SHP77 treated with DMSO at 0.1 percent for 48 hours (cell line): ENCODE measurements at regions not wholly inside any gene's neighbourhood (a gene's known extent, or its start where the extent isn't known, plus 50 kb on each side); places are given as distances from the start of the nearest gene placed in this dataset.

Experiments used
- DNase-seq: peaks from one replicate; lab custom pipeline; 2025; lab: John Stamatoyannopoulos, UW

DNA sequence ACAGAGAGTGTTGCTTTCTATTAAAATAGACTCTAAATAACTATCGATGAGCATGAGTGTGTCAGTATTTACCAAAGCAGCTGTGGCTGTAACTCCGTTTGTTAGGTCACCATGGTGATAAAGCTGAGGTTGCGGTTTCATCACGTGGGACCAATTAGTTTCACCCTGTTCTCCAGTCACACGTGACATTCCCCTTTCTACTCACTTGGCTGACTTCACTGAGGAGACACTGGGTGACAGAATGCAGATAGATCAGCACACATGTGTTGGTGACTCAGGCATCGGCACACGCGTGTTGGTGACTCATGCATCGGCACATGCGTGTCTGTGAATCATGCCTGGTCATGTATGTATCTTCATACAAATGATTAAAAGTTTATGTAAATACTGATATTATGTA lies 285.4 kb downstream of the THBS2 start:
- peak; percentile 28 for DNase-seq

DNA sequence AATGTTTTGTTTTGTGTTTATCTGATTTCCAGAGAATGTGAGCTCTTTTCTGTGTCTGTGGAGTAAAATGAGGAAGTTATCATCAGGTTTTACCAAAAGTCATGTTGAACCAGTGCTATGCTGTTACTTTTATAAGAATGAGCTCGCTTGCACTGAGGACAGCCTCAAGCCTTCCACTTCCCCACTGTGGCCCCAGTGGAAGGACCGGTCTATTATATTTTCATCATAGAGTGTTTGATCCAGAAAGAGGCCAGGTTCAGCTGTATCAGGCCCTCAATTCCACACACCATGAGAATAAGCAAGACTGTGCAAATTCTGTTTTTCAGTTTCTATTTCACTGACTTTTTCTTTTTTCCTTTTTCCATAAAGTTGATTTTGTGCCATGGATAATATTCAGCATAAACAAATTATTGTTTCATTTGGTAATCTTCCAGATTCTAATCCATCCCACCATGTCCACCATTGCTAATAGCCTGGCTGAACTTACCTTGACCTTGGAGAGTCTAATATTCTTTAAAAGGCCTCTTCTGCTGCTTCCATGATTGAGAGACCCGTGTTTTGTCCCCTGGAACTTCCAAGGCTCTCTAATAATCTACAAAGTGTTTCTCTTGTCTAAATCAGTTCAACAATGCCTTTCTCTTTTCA lies 286.2 kb downstream of the THBS2 start:
- no peak for DNase-seq

DNA sequence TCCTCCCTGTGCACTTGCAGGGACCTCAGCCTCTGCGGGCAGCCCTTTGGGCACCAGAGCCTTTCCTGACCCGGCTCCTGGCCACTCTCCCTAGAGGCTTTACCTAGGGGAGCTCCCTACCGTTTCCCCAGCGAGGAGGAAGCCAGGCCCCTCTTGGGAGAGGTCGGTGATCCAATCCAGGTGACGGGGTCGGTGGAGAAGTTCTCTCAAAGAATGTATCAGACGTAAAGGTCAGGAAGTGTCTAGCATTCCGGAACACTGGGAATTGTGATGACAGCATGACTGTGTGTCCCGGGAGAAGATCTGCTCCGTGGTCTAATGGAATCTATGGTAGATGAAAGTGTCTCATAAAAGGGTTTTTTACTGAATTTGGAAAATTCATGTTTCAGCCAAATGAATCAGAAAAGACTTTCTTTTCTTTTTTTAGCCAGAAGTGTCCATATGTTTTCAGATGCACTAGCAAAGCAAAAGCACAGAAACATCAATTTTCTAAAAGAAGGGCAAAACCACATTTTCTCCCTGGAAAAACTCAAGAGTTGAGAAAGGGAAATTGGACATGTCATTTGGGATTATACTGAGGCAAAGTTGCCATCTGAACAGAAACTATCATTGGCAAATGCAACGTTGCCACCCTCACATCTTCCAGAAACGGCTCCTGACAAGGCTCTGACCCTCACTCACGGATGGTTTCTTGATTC lies 289.4 kb downstream of the THBS2 start:
- no peak for DNase-seq

DNA sequence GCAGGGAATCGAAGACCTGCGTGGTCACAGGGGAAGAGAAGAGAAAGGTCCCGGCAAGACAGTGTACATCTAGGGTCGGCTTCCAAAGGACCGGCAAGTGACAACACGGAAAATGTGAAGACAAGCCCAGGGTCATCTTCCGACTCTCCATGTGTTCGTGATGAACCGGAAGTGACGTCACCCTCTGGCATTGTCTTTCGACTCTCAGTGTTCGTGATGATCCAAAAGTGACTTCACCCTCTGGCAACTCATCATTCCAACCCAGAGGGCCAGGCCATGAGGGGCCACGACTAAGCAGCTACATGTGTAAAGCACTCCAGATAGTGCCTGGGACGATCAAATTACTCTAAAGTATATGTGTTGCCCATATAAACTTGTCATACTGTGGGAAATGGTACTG lies 290.8 kb downstream of the THBS2 start:
- DNase-seq, result no peak

DNA sequence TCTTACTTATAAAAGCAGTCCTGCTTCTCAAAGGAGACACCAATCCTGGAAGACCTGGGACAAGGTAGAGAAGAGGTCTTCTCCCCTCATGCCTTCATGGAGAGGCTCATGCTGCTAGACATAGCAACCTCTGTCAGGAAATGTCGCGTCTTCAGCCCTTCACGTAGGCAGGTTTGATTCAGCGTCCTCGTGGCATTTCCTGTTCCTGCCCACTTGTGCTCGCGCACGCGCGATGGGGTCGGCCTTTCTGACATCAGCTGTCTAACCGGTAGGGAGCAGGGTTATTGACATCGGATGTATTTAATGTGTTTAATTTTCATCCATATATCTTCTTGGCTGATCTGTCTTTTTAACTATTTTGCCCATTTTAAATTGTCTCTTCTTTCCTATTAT lies 292.4 kb downstream of the THBS2 start:
- no peak for DNase-seq

DNA sequence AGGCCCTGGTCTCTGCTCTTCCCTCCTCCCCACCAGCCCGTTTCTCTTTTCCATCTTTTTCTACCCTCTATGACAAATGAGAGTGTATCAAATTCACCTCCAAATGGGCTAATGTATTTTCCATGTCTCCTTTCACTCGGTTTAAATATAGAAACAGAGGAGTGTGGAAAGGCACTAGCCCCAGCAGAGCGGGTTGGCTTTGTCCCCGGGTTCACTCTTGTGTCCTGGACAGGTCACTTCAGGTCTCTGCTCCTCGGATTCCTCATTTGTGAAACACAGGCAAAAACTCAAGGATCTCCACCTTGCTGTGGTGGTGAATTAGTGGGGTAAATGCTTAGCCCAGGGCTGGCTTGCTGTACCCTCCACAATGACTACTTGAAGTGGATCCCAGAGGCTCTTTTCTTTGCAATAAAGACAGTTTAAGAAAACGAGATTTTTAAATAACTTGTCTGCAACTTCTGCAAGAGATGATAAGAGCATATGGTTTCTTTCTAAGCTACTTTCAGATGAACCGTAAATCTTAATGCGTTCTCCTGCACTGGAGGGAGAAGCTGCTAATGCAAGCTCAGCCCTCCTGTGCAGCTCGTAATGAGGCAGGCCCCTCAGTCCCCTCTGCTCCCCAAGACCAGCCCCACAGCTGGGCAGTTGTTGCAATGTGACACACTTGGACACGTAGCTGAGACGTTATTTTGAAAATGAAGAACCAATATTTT lies 292.9 kb downstream of the THBS2 start:
- DNase-seq, result no peak

DNA sequence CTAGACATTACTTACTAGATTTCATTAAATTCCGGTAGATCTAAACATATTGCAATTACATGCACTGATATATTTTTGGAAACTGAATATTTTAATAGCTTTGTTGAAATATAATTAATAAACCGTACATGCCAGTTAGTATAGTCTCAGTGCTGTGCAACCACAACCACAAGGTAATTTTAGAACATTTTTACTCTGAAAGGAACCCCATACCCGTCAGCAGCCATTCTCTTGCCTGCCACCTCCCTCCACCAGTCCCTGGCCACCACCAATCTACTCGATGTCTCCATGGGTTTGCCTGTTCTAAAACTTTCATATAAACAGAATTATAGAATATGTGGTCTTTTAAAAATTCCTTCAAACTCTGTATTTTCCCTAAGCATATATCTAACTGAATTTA lies 293.9 kb downstream of the THBS2 start:
- DNase-seq, result no peak

DNA sequence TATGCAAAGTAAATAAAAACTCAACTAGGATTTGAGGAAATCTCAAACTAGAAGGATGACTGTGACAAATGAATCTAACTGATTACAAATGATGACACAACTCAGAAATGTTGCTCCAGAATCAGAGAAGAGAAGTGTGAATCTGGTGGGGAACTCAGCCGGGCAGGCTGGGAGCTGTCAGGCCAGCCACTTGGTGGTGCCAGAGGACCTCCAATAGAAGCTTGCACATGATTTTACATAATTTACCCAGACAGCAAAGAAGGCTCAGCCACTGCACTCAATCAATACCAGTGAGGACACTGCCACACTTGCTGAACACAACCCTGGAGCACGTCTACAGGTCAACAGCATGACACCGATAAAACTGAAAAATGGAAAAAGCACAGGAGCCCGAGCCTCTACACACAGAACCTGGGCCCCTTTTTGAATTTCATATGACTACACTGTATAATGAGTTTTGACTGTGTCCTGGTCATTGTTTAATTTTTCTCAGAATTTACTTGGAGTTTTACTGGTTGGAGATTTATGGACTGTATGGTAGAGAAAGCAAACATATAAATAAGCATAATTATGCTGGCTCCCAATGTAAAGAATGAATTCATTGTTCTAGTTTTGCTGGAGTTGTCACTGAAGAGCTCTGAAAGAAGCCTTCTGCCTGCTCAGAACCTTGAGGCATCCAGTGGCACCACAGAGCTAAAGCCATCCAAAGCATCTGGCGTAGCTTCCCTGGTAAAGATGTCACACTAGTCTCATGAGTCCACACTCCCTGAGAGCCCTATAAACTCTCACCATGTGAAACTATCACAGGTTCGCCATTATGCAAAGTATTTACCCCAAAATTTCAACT lies 296.5 kb downstream of the THBS2 start:
- peak; percentile 32 for DNase-seq

DNA sequence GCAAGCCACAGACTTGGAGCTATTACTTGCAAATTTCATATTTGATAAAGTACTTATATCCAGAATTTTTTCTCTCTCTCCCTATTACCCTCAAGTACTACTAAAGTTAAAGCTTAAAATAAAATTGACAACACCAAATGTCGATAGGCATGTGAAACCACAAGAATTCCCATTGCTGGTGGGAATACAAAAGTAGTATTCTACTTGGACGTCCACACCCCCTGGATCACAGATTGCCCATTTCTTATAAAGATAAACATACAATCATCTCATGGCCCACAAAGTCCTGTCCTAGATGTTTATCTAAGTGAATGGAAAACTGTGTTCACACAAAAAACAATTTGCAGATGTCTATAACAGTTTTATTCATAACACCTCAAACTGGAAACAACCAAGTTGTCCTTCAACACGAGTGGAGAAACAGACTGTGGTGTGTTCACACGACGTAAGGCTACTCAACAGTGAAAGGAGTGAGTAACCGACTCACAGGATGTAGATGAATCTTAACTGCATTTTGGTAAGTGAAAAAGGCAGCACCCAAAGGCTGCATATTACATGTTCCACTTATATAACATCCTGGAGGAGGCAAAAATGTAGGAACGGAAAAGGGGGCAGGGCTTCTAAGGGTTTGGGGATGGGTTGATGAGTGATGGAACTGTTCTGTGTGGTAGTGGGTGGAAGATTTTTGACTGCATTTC lies 297.4 kb downstream of the THBS2 start:
- DNase-seq, result no peak

DNA sequence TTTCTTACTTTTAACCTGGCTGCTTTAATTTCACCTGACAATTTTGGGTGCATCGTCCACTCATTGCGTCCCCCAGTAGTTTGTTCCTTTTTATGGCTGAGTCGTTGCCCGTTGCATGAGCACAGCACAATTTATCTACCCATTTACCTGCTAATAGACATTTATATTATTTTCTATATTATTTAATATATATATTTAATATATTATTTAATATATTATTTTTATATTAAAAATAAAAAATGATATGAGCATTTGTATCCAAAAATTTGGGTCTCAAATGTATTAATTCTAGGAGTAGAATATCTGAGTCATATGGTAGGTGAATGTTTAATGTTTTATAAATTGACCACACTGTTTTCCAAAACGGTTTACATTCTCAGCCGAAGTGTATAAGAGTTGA lies 300.2 kb downstream of the THBS2 start:
- DNase-seq, result no peak

DNA sequence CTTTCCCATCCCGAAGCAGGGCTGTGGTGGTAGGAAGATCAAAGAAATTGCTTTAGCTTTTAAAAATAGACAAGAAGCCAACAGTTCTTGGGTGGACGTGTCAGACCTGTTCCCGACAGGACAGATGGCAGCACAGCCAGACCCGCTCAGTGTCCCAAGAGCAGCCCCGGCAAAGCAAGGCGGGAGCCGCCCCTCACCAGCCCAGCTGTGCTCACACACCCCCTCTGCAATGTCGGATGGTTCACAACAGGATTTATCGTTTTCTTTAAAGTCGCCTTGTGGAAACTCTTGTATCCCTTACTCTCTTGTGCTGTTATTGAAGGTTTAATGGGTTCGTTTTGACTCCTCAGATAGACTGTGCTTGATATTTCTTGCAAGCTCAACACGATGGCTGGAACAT lies 302.4 kb downstream of the THBS2 start:
- no peak for DNase-seq

DNA sequence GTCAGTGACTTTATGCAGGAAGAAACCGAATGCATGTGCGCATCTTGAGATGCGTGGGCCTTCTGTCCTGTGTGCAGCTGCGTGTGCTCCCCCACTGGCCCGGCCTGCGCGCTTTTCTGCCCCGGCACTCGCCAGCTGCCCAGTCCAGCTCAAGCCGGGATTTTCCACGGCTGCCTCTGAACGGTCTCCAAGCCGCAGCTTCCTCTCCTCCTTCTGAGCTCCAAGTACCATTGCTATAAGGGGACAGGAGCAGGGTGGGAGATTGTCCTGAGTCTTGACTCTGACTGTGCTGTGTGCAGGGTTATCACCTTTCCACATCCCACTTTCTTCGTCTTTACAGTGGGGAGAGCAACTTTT lies 302.8 kb downstream of the THBS2 start:
- DNase-seq, result no peak

DNA sequence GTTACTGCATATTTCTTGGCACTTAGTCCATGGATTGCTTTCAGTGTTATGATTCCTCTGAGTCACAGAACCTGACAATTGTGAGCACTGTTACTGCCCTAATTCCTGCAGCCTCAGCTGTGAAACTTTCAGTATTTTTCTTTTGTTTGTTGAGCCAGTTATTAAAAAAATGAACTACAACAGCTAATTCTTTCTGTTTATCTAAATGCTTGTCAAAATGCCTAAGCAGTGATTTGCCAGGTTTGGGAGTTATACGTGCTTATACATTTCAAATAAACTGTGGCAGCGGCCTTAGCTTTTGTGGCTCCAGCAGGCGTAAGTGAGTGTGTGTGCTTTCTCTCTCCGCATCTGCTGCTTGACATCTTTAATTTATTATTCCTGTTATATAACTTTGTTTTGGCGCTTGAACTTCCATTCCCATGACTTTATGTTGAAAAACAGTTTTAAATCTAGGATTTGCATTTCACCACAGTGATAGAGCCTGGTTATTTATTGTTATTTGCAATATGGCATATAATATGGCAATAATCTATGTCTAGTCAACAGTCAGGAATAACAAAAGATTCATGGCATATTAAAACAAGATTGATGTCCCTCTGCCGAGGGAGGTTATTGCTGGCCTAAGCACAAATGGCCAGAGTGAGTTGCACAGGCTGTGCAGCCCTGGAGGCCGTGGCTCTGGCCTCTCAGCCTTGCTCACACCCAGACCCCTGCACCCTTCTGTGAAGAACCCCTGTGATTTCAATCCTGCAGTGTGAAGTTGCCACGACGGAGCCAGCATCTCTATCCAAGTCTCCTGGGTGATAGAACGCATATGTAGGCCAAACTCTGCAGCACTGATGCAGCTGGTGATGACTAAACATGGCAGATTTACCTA lies 303.4 kb downstream of the THBS2 start:
- no peak for DNase-seq

DNA sequence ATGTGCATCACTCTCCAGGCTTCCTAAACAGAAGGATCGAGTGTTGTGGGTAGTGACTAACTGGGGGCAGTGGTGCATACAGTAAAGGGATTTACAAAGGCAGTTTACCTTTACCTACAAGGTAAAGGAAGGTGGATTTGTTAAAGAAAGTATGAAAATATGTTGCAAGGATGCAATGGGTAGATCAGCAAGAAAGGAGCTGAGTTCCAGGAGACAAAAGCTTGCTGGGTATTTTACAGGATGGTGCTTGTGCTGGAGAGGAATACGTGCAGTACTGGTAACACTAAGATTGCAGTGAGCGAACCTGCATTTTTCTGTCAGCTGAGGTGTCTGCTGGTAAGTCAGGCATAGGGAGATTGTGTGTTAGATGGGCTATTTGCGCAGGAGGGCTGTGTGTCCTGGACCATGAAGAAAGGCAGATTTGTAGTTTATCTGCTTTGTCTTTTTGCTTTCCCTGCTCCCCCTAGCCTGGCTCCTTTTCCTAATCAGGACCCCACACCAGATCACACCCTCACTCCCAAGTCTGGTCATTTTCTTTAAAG lies 304.6 kb downstream of the THBS2 start:
- DNase-seq, result no peak

DNA sequence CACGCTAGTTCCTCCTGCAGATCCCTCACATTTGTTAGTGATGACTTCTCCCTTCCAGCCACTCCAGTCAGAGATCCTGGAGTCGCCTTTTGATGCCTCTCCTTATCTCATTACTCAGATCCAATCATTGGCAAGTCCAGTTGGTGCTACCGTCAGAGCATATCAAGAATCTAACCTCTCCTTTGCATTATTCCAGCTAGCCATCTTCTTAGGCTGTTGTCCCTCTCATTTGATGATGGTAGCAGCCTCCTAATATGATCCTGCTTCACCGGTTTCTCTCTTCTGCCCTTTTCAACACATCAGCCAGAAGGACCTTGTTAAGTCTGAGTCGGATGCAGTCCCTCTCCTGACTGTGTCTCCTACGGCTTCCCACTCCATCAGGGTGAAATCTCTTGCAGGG lies 305.6 kb downstream of the THBS2 start:
- no peak for DNase-seq

DNA sequence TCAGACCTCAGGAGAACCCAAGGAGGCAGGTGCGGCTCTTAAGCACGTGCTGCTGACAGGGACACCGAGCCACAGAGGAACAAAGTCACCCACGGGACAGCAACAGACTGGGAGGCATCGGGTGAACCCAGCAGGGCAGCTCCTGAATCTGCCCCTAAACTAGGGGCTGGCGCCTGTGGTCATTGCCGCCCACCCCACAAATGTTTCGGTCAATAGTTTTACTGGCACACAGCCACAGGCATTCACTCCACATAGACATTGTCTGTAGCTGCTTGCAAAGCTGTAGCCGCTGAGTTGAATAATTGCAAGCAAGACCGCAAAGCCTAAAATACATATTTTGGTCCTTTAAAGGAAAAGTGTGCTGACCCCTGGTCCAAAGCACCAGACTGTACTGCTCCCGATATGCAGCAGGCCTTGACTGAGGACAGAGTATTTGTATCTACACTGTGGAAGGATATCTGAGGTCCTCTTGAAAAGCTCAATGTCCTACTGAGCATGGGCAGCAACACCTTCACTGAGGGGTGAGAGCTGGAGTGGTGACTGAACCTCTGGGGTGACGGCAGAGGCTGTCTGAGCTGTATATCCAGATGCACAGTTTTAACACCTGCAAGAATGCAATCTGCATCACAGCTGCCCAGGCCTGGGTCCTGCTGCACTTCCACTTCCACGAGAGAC lies 310.3 kb downstream of the THBS2 start:
- DNase-seq, result no peak

DNA sequence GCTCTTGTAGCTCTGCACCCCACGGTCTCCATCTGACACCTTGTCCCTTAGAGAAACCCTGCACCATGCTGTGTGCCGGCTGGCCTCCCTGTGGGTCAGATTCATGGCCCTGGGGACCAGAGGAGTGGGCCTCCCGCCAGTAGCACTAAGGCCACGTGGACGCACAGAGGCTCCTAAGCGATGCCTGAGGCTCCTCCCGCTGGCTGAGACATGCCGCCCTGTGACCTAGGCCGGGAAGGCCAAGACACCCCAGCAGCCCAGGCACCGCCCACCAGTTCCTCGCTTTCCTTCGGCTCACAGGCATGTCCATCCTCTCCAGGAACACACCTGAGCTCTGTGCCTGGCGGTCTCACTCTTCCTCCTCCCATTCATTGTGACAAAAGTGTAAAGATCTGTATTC lies 311.0 kb downstream of the THBS2 start:
- no peak for DNase-seq

DNA sequence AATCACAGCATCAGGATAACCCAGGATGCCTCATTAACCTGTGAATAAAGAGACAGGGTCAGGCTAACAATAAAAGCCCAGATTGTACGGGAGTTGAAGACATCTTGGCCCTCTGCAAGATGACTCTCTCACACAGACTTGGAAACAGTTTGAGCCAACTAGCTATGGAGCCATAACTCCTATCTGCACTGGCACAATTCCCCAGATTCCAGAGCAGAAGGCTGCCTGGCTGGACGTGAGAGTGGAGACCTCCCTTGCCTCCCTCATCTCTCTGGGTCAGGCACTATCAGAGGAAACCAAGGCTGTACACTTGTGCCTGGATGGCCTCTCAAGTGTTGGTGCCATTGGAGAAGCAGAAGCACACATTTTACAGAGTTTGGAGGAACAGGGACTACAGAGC lies 312.6 kb downstream of the THBS2 start:
- no peak for DNase-seq

DNA sequence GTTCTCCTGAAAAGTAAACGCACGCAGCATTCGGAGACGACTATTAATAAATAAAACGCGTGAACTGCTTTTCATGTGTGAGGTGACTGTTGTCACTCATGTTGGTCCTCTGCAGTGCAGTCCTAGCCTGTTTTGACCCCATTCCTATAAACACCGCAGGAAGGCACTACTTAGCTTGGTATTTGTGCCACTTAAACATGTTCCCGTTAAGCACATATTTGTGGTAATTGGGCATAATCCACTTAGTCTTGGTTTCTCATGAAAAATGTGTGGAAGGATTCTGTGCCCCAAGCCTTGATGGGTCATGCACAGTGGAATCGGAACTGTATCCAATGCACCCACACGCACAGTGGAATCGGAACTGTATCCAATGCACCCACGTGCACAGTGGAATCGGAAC lies 313.9 kb downstream of the THBS2 start:
- DNase-seq, result no peak

DNA sequence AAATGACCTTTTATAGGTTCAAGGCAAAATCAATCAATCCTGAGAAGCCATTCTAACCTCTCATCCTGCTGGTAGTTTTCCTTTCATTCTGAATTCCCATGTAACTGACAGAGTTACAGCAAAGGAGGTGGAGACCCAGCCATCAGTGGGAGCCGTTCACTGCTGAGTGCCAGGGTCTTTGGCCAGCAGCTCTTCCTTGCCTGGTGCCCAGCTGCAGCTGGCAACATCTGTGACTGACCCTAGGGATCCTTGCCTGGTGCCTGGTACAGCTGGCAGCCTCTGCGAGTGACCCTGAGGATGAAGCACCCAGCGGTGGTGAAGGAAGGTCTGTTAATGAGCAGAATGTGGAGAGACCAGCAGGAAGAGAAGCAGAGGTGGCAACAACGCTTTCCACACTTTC lies 314.6 kb downstream of the THBS2 start:
- DNase-seq, result no peak
